ENCODE measurements at regions not wholly inside any gene's neighbourhood (a gene's known extent, or its start where the extent isn't known, plus 50 kb on each side); places are given as distances from the start of the nearest gene placed in this dataset.
A peak's percentile ranks its signal among the peaks of the same experiment; 100 is the strongest.

GRCh38 chr10:4775808-4776207 is 50.2 kb upstream of the AKR1E2 start:
- no peak for DNase-seq

DNA sequence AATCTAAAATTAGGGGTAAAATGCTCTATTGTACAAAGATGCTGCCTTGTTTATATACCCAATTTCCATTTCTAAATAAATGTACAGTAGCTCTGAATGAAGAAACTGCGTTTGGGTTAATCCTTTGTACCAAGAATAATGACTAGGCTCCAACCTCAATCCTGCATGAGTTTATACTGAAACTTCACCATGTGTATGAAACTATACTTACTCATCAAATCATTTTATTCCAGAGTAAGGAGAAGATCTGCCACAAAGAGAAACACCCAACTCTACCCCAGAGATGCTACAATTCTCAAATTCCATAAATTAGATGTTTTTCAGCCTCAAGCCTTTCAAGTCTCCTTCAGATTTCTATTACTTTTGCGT is 53.8 kb upstream of the AKR1E2 start:
- no peak for DNase-seq

DNA sequence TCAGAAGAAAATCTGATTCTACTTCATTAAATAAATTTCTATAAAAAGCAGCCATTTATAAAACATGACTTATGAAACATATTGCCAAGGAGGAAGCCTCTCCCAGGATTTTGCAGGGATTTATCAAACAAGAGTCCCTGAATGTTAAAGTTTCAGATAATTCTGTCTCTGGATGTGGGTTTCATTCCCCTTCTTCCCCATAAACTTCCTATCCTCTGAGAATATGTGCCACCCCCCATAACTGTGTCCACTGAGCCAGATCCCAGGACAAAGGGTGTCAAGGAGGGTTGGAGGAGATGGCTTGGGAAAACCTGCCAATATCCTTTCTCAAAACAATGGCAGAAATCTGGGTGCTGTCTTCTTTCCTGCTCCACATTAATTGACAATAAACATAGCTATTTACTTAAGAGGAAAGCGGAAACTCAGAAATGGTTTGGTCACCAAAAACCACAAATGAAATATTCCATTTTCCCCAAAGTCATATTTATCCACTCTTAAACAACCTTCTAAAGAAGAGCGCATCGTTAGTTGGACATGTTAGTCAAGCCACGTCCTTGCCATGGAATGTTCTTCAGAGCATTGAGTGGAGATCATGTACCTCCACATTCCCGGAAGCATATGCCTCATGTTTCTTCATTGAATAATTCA is 54.3 kb upstream of the AKR1E2 start:
- DNase-seq, result no peak

DNA sequence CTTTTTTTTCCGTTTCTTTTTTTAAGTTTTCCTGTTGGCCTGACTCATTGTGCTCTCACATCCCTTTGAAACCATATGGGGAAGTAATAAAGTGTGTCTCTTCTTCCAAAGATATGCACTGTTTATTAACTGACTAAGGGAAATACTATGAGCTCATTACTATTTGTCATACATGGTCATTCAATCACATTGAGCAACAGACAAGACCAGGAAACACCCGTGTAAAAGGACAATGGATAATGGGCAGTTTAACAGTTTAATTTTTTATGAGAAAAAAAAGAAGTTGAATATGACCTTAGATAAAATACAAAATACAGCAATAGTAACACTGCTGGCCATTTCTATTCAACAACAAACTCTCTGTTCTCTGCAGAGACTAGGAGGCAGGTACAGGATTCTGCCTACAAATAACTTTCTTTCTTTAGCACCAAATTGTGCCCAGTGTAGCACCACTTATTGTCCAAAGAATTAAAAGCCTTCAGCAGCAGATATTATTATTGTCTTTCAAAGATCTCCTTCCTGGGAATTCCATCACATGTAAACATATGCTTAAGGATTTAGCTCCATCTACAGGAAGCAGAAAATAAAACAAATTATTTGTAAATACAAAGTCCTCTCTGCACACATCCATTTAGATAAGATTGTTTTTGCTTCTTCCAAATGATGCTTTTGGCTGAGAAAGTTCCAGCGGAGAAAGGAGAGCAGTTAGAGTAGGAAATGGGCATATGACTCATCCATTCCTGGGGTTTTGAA is 55.0 kb upstream of the AKR1E2 start:
- DNase-seq, result no peak

DNA sequence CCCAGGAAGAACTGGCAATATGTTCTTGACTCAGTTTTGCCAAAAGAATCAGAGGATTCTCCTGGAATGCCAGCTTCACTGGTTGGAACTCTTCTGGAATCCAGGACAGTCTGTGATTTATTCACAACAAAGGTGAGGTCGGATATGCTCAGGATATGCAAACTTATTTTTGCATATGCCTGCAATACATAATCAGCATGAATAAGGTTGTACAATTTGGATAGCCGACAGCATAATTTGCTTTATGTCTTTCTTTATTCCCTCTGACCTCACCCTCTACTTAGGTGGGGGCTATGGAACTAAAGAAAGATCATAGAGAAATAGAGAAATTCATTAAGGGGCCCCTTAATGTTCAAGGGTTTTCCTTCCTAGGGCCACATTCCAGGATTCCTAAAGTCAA is 57.6 kb upstream of the AKR1E2 start:
- DNase-seq, result no peak

DNA sequence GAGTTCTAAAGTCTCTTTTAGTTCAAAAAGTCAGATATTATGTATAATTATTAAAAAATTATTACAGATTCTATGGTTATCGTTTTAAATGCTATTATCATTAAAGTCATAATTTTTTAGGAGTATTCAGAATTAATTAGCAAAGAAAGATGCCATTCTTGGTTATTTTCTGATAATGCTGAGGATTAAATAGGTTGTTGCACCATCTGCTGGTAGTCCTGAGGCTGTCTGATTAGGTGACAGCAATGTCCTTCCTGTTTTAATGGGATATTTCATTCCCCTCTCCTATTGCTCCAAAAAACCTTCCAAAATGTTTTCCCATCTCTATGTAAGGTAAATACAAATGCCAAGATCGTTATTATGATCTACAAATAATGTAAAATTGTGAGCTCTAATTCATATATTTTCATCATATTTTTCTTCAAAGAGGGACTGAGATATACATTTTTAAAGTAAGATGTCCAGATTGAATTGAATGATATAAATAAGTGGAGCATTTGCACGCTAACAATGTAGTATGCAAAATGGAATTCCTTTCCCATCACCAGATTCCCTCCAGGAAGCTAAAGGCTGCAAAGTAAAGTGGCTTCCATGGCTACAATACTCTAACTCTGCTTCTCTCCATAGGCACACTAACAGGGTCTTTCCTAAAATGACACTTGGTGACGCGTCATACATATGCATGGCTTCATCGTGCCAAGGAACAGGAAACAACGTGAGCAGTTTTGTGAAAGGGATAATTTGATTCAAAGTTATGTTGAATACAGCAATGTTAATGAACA is 58.8 kb upstream of the AKR1E2 start:
- DNase-seq, result peak; percentile 19

DNA sequence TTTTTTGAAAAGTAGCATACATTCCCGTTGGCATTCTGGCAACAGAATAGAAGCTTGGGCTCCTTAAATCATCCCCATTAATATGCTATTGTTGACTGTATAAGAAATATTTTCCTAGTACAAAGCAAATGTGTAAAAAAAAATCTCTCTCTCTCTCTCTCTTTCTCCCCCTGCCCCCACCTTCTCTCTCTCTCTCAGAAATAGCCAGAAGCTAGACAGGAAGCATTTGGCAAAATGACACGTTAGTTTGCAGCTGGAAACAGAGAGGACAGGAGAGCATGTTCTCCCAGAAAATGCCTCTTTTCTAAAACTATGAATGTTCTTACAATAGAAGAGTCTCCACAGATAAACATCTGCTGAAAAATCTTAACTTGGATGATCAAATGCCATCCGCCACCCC is 59.6 kb upstream of the AKR1E2 start:
- no peak for DNase-seq

DNA sequence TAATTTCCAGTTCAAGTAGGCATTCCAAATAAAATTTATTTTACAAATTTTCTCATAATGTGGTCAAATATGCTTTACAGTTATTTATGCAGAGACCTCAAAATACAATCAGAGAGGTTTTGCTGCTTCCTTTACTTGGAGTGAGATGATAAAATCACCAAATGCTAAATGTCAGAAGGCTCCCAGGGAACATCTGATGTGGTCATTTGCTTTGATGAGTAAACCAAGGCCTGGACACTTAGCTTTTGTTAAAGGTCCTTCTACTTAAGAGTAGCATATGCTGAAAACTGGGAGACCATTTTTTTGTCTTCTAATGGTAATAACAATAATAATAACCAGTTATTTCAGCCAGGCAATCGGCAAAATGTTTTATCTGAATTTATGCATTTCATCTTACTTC is 60.6 kb upstream of the AKR1E2 start:
- no peak for DNase-seq

DNA sequence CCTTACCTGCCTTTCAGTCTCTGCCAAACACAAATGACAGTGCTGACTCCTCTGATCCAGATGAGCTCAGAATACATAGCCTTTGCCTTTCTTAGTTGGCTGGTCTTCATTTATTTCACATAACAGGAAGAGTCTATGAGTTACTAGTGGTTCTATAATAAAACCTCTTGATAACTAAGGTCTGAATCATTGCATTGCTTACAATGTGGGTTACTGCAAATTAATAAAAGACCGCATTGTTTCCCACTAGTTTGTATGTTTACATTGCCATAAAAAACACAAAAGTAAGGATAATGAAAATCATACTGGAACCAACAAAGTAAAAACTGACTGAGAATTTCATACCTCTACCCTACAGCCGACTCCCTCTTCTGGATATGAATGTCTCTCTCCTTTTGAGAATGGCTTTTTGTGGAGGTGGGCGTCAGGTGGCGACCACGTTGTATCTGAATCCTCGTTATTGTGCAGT is 62.0 kb upstream of the AKR1E2 start:
- DNase-seq, result no peak

GRCh38 chr10:4763513-4763912 is 62.5 kb upstream of the AKR1E2 start:
- DNase-seq, result no peak

DNA sequence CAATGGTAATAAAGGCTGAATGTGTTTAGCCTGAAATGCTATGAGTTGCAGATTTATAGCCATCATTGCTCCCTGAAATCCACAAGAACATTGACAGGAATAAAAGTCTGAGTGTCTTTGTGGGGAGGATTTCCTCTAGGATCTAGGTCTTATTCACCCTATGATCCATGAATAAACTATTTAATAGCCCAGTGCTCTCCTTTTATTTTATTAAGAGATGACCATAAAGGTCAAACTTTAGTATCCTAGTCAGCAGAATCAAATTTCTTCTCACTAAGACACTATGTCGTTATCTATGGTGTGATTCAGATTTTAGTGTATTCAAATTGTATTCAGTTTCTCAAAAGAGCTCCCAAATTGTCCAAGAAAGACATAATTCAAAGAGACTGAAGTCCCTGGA is 67.8 kb upstream of the AKR1E2 start:
- DNase-seq, result no peak

GRCh38 chr10:4755286-4755989 is 70.6 kb upstream of the AKR1E2 start:
- DNase-seq, result no peak

DNA sequence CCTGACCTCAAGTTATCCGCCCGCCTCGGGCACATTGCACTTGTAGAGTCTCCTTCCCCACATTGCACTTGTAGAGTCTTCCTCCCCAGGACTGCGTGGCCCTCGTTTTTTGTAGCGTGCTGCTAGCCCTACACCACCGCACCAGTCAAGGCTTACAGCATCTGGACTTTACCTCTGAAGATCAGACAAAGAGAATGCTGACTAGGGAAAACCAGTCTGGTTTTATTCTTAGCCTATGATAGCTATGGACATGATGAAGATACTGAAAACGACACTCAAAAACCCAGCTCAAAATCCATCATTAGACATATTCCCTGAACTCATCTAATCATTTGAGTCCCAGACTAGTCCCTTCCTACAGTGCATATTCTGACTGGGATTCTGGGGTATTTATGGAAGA is 71.9 kb upstream of the AKR1E2 start:
- no peak for DNase-seq

DNA sequence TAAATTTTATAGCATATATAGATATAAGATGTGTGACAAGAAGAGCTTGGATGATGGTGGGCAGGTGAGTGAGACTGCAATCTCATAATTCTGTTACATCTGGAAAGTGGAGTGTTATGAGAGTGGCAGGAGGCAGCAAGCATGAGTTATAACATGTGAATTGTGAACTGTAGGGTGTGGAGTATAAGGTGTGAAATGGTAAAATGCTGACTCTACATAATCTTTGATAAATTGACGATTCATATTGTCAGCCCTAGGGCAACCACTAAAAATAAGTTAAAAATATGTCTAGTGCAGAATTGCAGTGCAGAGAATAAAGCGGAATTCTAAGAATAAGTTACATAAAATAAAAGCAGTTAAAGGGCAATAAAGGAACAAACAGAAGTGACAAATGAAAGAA is 74.8 kb upstream of the AKR1E2 start:
- no peak for DNase-seq

GRCh38 chr10:4749271-4749574 is 76.8 kb upstream of the AKR1E2 start:
- DNase-seq, result no peak

- DNase-seq, result no peak
Measured at GRCh38 chr10:4748491-4749270, 77.3 kb upstream of the AKR1E2 start.

GRCh38 chr10:4742217-4742616 is 83.8 kb upstream of the AKR1E2 start:
- no peak for DNase-seq

DNA sequence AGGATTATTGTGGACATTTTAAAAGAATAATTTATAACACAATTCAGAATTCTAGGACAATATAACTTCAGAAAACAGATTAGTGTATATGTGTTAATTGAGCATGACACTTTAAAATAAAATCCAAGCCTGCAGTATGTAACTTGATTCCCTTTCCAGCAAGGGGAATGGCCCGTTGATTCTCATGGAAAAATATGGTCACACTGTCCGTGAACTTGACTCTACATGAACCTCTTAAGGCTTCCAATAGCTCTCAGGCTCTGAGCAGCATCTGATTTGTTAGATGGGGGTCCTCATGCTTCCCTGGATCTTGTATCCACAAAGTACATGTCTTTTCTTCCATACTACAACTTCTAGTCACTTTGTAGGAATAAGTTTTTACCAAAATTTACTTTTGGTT is 85.5 kb upstream of the AKR1E2 start:
- DNase-seq, result no peak

DNA sequence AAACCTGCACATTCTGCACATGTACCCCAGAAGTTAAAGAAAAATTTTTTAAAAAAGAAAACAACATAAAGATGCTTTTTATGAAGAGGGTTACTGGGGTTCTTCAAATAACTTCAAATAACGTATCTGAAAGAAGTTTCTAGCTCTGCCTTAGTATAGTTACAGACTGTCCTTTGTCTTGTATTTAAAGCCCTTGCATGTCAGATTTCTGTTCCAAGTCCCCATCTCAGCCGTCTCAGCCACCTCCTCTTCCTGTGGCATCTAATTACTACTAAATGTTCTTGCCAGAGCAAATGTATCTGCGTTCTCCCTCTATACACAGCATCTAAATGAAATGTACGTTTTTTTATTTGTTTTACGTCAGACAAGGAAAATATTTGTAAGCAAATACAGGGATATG is 89.4 kb upstream of the AKR1E2 start:
- DNase-seq, result no peak

GRCh38 chr10:4736183-4736582 is 89.8 kb upstream of the AKR1E2 start:
- DNase-seq, result no peak

- DNase-seq, result no peak
Measured at GRCh38 chr10:4733843-4734224, 92.2 kb upstream of the AKR1E2 start.

DNA sequence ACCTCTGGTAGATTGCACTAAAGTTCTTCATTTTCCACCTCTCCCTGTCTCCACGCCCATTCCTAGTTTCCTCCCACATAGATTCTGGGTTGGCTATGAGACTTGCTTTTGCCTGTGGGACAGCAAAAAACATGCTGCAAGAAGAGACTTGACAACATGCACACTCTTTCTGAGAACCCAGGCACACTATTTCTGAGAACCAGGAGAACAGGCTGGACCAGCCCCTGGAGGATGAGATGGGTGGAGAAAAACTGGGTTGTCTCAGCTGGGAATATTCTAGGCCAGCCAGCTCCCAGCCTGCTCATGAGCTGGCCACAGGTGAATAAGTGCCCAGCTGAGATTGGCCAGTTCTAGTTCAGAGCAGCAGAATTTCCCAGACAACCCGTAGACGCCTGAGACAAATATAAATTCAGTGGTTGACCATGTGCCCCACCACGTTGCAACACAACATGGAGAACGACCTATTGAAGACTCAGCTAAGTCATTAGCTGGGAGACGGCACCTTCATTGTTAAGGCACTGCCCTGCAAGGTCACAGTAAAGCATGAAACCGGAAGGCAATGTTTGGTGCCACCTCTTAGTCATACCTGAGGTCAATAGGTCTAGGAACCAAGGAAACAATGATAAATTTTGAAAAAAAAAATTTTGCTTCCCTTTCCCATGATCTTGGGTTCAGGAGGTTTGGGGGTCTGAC is 92.7 kb upstream of the AKR1E2 start:
- DNase-seq, result no peak

Measured in hematopoietic multipotent progenitor cell treated with erythropoietin and hydrocortisone succinate and interleukin-3 and kit ligand, for 8 days (in vitro differentiated cells).